ENCODE measurements at regions not wholly inside any gene's neighbourhood (a gene's known extent, or its start where the extent isn't known, plus 50 kb on each side); places are given as distances from the start of the nearest gene placed in this dataset.

- DNase-seq (ENCODE audit: low read depth): no peak
Measured at GRCh38 chr3:110106805-110107204, 769.5 kb upstream of the DPPA4 start.

DNA sequence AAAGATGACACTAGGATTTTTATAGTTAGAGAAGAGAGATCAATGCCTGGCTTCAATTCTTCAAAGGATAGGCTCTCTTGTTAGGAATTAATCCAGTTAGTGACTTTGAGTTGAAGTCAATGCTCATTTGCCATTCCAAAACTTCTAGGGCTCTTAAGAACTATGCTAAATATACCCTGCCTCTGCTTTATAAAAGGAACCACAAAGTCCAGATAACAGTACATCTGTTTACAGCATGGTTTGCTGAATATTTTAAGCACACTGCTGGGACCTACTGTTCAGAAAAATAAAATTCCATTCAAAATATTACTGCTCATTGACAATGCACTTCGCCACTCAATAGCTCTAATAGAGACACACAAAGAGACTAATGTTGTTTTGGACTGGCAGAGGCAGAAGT, 786.6 kb upstream of the DPPA4 start:
- DNase-seq (ENCODE audit: low read depth): no peak

DNA sequence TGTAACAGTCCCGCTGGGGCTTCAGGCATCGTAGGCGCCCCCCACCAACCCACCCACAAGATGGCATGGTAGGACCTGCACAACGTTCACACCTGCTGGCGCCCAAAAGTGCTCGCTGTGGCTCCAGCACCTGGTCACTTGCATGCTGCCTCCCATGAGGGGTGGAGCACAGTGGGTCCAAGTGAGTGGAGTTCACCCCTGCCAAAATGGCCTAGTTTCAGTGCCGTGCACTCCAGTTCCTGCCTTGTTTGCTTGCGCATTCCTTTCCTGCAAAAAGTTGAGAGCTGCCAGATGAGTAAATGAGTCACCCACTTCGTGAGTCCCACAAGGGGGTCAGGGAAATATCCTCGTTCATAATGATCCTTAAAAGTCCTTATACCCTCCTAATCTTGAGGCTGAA, 788.7 kb upstream of the DPPA4 start:
- no peak for DNase-seq (ENCODE audit: low read depth)

DNA sequence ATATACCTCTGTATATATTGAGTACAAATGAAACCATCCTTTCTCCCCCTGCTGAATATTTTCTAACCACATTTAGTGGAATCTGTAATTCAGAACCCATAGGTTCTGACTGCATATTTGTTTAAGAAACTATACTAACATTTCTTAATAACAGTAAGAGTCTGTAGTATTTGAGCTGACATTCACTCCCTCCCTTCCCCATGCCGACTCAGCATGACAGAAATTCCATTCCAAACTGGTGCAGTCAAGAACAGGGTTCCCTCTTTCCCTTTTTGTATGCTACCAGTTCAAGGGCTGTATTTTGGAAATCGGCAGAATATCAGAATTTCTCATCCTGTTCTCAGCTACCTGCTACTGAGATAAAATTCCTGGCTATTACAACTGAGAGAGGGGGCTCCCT, 796.6 kb upstream of the DPPA4 start:
- DNase-seq (ENCODE audit: low read depth): no peak

GRCh38 chr3:110139048-110139447, 801.7 kb upstream of the DPPA4 start:
- DNase-seq (ENCODE audit: low read depth): no peak

DNA sequence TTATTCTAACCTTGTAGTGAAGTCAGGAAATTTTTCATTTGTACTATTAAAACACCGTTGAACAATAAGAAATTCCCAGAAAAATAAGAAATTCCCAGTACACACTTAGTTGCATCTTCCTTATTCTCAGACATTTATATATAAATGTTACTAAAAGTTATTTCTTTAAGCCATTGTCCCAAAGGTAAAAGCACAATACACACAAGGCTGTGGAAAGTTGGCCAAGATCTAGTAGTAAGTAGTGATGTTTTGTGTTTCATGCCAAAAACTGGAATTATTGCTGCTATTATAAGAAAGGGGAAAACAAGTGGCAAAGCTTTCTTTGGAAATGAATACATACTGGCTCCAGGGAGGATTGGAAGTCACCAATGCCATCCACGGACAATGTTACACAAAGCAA, 802.5 kb upstream of the DPPA4 start:
- no peak for DNase-seq (ENCODE audit: low read depth)

- DNase-seq (ENCODE audit: low read depth): no peak
Measured at GRCh38 chr3:110149763-110150162, 812.4 kb upstream of the DPPA4 start.

DNA sequence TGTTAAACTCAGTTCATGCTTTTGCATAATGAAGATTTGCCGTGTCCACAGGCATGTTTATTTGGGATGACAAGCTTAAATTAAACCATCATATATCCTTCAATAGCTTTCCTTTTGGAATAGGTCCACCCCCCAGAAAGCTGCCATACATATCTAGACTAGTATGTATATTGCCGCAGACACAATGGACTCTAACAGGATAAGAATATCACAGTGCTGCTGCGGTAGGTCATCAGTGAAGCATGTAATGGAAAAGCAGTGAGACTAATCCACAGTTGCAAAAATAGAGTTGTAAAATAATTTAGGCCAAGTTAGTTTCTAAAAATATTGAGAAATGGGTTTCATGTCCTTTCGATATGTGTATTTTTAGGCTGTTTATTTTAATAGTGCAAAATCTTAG, 819.9 kb upstream of the DPPA4 start:
- no peak for DNase-seq (ENCODE audit: low read depth)

- DNase-seq (ENCODE audit: low read depth): no peak
Measured at GRCh38 chr3:110164632-110165369, 827.5 kb upstream of the DPPA4 start.

DNA sequence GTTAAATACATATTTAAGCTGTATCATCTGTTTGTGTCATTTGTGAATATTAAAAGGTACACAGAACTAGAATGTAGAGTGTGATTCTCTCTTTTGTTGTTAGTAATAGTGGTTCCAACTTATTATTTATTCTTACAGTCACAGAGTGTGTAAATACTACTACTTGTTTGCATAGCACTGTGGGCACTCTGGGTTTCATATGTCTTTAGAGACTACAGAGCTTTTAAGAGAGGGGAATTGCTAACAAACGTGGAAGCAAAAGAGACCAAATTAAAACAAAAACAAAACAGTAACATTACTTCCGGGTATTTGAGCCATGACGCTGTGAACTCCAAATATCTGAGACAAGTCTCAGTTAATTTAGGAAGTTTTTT, 828.0 kb upstream of the DPPA4 start:
- DNase-seq (ENCODE audit: low read depth): no peak

GRCh38 chr3:110165753-110166152, 828.4 kb upstream of the DPPA4 start:
- DNase-seq (ENCODE audit: low read depth): no peak

DNA sequence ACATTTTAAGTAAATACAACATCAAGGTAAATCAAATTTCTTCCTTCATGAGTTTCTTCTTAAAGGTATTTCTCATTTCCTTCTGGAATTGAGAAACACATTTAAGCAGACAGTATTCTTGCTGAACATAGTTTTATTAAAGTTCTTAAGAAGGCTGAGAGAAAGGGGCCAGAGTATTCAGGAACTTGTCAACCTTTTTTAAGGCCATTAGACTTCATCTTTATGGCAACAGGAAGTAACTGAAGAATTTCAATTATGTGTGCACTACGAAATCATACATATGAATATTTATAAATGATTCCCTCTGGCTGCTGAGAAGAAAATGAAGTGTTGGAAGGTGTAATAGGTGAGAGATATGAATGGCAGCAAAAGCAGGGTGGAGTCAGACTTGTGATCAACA, 829.4 kb upstream of the DPPA4 start:
- no peak for DNase-seq (ENCODE audit: low read depth)

- no peak for DNase-seq (ENCODE audit: low read depth)
Measured at GRCh38 chr3:110174908-110175307, 837.6 kb upstream of the DPPA4 start.

- DNase-seq (ENCODE audit: low read depth): no peak
Measured at GRCh38 chr3:110178965-110179364, 841.6 kb upstream of the DPPA4 start.

GRCh38 chr3:110180733-110181132, 843.4 kb upstream of the DPPA4 start:
- no peak for DNase-seq (ENCODE audit: low read depth)

DNA sequence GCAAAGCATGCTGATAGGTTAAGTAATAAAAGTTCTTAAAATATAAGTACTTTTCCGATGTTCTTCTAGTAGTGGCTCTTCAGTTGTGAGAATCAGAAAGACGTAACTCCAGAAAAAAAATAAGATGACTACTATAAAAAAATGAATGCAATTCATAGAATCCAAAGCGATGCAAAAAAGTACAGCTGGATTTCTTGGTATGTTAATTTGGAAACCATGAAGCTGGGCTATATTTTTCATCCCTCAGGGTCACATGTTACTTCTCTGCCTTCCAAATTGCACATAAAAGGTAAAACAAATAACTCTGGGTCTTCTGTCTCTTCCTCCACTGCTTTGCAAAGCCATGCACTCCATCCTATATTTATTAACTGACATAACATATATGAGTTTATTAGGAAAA, 843.9 kb upstream of the DPPA4 start:
- DNase-seq (ENCODE audit: low read depth): no peak

DNA sequence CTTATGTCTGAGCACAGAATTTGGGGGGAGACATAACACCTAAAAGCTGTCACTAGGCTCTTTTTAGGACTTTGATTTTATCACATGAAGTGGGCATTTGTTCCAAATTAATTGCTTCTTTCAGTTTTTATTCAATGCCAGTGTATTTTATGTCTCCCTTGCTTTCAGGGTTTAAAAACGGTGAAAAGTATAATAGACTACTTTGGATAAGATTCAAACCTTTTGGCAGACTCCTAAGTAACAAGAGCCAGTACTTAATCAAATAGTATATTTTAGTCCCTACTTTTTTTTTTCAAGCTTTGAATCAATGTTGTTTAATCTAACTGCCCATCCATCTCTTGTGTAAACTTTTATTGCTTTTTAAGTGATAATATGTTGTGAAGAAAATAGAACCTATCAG, 847.2 kb upstream of the DPPA4 start:
- DNase-seq (ENCODE audit: low read depth): no peak

GRCh38 chr3:110193074-110193473, 855.7 kb upstream of the DPPA4 start:
- no peak for DNase-seq (ENCODE audit: low read depth)

- DNase-seq (ENCODE audit: low read depth): no peak
Measured at GRCh38 chr3:110198717-110199587, 861.6 kb upstream of the DPPA4 start.

- DNase-seq (ENCODE audit: low read depth): no peak
Measured at GRCh38 chr3:110199588-110199943, 862.2 kb upstream of the DPPA4 start.

GRCh38 chr3:110210086-110210660, 861.4 kb upstream of the NECTIN3 start:
- DNase-seq (ENCODE audit: low read depth): no peak

DNA sequence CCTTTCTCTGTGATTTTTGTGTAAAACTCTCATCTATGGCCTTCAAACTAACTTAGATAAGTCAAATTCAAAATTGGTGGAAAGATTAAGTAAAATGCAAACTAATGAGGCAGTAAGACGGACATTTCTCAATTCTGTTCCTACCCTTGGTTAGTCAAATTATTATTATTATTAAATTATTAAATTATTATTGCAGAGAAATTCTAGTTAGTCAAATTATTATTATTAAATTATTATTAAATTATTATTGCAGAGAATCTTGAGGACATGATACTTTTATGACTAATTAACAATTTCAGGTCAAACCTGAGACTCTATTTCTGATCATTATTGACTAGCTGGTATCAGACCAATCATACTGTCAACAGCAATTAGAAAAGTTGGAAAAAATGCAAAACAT, 845.0 kb upstream of the NECTIN3 start:
- no peak for DNase-seq (ENCODE audit: low read depth)

DNA sequence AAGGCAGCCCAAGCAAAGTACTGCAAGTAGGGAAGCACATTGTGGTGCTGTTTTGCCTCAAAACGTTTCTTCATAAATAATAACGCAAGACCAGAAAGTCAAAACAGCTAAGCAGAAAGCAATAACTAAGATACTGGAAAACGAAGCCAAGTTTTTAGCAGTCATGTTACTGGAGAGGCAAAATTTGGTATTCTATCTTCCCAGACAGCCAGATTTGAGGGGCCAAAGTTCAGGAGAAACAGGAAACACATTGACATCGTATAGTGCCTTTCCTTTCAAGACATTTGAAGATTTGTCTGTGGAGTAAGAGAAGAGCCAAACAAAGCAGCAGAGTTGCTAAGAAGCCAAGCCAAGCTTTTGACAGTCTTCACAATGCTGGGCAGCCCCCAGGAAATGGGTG, 843.6 kb upstream of the NECTIN3 start:
- no peak for DNase-seq (ENCODE audit: low read depth)
